Caco-2 (cell line): ENCODE measurements at regions not wholly inside any gene's neighbourhood (a gene's known extent, or its start where the extent isn't known, plus 50 kb on each side); places are given as distances from the start of the nearest gene placed in this dataset.

Experiments
- BruUV-seq: library from RNA; stranded (reverse); fragments of 400-500 nt; replicated peaks from 2 replicates; lab custom pipeline; 2021; lab: Mats Ljungman, UMichigan
- CTCF ChIA-PET: fragments of 300-600 bp; sonication (Branson Sonifier 250); formaldehyde crosslinking; loops from one replicate; lab custom pipeline; 2022; ENCODE audit warnings: antibody characterized with exemption; lab: Charles Lee
- POLR2A ChIA-PET: fragments of 300-600 bp; sonication (Branson Sonifier 250); formaldehyde crosslinking; loops from one replicate; lab custom pipeline; 2022; ENCODE audit warnings: antibody characterized with exemption; lab: Charles Lee
- DNase-seq, 2 experiments: peaks; one replicate each; pipeline versions ENCODE4 v3.0.0 to v3.0.0-alpha.2; 2020 to 2022
- H3K27me3 ChIP-seq: replicated peaks from 2 replicates; pipeline ENCODE4 v1.6.0; 2011; ENCODE audit warnings: low read length; ENCODE audit not compliant: control insufficient read depth, insufficient read depth
- H3K36me3 ChIP-seq: 2 replicates; pipeline ENCODE4 v1.5.1; 2011; ENCODE audit warnings: low read length; ENCODE audit not compliant: control insufficient read depth, insufficient read depth
- H3K4me1 ChIP-seq: fragments of 250-450 bp; sonication (Bioruptor Pico); 2 replicates; pipeline ENCODE4 v1.5.1; 2020; ENCODE audit warnings: mild to moderate bottlenecking
- H3K4me3 ChIP-seq: 2 replicates; pipeline ENCODE4 v1.5.1; 2011; ENCODE audit warnings: low read depth, mild to moderate bottlenecking, control low read depth, low read length
- H3K9me3 ChIP-seq: fragments of 250-450 bp; sonication (Bioruptor Pico); 2 replicates; pipeline ENCODE4 v1.5.1; 2020; ENCODE audit warnings: mild to moderate bottlenecking, moderate library complexity
- H3K27ac Mint-ChIP-seq: one replicate; pipeline ENCODE4 v1.8.0; 2022; ENCODE audit warnings: mixed read lengths; ENCODE audit not compliant: unreplicated experiment
- H3K27me3 Mint-ChIP-seq: one replicate; pipeline ENCODE4 v1.8.0; 2022; ENCODE audit warnings: mixed read lengths; ENCODE audit not compliant: insufficient read depth, unreplicated experiment
- H3K36me3 Mint-ChIP-seq: one replicate; pipeline ENCODE4 v1.8.0; 2022; ENCODE audit warnings: mild to moderate bottlenecking, mixed read lengths; ENCODE audit not compliant: insufficient read depth, unreplicated experiment
- H3K4me1 Mint-ChIP-seq: one replicate; pipeline ENCODE4 v1.8.0; 2022; ENCODE audit warnings: low read depth, mixed read lengths; ENCODE audit not compliant: unreplicated experiment
- H3K4me3 Mint-ChIP-seq: one replicate; pipeline ENCODE4 v1.8.0; 2022; ENCODE audit warnings: mild to moderate bottlenecking, moderate library complexity, mixed read lengths; ENCODE audit not compliant: unreplicated experiment
- H3K9me3 Mint-ChIP-seq: one replicate; pipeline ENCODE4 v1.8.0; 2022; ENCODE audit warnings: mixed read lengths; ENCODE audit not compliant: unreplicated experiment
- CTCF ChIP-seq, 2 experiments: fragments of 200-600 bp in 1 of 2; IDR thresholded peaks; 1 replicate in 1 of 2; 2 replicates in 1 of 2; pipeline versions ENCODE4 v1.5.1 to v1.8.0; 2011 to 2022; ENCODE audit warnings: antibody characterized with exemption in 1 of 2, control low read depth in 1 of 2, inconsistent platforms in 1 of 2, low read depth in 1 of 2, low read length in 1 of 2, mild to moderate bottlenecking in 1 of 2, moderate library complexity in 1 of 2; ENCODE audit not compliant: insufficient read depth in 1 of 2, severe bottlenecking in 1 of 2, unreplicated experiment in 1 of 2
- intact Hi-C: fragments of 100-400 bp; cut with micrococcal nuclease; formaldehyde crosslinking; loops from one replicate; pipeline ENCODE4 v1.10.0; 2022; ENCODE audit not compliant: unreplicated experiment

GRCh38 chr11:4190098-4190497 is 95.5 kb downstream of the RRM1 start:
- Mint-ChIP-seq H3K4me1 (no peaks in the 10 kb centered on the region), H3K36me3 (no peaks in the 10 kb centered on the region), H3K4me3 (no peak overlapping the region), H3K27me3 (no peaks in the 10 kb centered on the region), H3K9me3 (no peaks in the 10 kb centered on the region), H3K27ac (no peak overlapping the region)
- ChIA-PET POLR2A (no interaction called here), CTCF (no interaction called here)
- no peak for TF ChIP-seq CTCF (IDR thresholded peaks at IDR 0.05; ENCODE audit: insufficient read depth in 1 of 2, low read depth in 1 of 2, low read length in 1 of 2, severe bottlenecking in 1 of 2, unreplicated experiment in 1 of 2)
- no peak for DNase-seq
- Histone ChIP-seq H3K4me3 (no peak overlapping the region), H3K27me3 (no peaks in the 10 kb centered on the region), H3K9me3 (no peaks in the 10 kb centered on the region), H3K4me1 (no peaks in the 10 kb centered on the region; the same call in 1 of the 2 replicates), H3K36me3 (no peaks in the 10 kb centered on the region)
- BruUV-seq = no TSS peak
- intact Hi-C loops = no loop called here
